ENCODE measurements at regions not wholly inside any gene's neighbourhood (a gene's known extent, or its start where the extent isn't known, plus 50 kb on each side); places are given as distances from the start of the nearest gene placed in this dataset.
"Not testable (repeated sequence)": the region's sequence is repeated elsewhere in the genome, so short reads cannot be mapped to it uniquely, and the experiment has no call there.

DNA sequence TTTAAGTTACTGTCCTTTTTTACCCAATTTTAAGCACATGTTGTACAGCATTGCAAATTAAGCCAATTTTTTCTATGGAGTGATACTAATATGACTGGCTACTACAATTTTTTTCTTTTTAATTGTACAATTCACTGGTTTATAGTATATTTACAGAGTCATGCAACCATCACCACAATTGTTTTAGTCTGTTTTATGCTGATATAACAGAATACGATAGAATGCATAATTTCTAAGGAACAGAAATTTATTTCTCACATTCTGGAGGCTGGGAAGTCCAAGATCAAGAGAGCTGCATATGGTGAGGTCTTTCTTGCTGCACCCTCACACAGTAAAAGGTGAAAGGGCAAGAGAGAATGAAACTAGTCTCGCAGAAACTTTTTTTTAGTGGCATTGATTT is 125.3 kb downstream of the GLUD2 start:
- H3K4me3 ChIP-seq (ENCODE audit: low read length) = no peak overlapping the region
- DNase-seq (ENCODE audit: low read depth, low spot score) = no peak
- H3K36me3 ChIP-seq (ENCODE audit: control insufficient read depth, insufficient read depth, low read length) = no peaks in the 10 kb centered on the region
- WGBS (ENCODE audit: insufficient coverage, insufficient read length) = no CpG with 5 or more reads among the region's 2 CpGs
- H3K27me3 ChIP-seq (ENCODE audit: control insufficient read depth, insufficient read depth, low read length) = no peaks in the 10 kb centered on the region
- no peaks in the 10 kb centered on the region for H3K9me3 ChIP-seq (ENCODE audit: control insufficient read depth, insufficient read depth, low read length)
- H3K4me1 ChIP-seq (ENCODE audit: control insufficient read depth, insufficient read depth, low read length) = no peaks in the 10 kb centered on the region
- H3K27ac ChIP-seq (ENCODE audit: low read length) = no peak overlapping the region

DNA sequence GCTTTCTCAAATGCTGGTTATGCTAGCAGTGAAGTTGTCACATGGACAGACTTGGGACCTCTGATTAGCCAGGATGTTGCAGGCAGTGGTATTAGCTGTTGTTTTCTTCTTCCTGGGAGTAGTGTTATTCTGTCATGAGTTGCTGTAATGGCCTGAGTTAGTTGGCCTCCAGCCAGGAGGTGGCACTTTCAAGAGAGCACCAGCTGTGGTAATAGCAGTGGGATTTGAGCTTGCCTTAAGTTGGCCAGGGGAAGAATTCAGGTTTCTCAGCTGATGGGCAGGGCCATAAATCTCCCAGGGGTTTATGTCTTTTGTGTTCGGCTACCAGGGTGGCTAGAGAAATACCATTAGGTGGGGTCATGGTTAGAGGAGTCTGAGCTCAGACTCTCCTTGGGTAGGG is 132.6 kb downstream of the GLUD2 start:
- Histone ChIP-seq H3K36me3 (ENCODE audit: control insufficient read depth, insufficient read depth, low read length) (no peaks in the 10 kb centered on the region), H3K4me3 (ENCODE audit: low read length) (no peak overlapping the region), H3K9me3 (ENCODE audit: control insufficient read depth, insufficient read depth, low read length) (no peaks in the 10 kb centered on the region), H3K27me3 (ENCODE audit: control insufficient read depth, insufficient read depth, low read length) (no peaks in the 10 kb centered on the region), H3K27ac (ENCODE audit: low read length) (no peak overlapping the region), H3K4me1 (ENCODE audit: control insufficient read depth, insufficient read depth, low read length) (no peaks in the 10 kb centered on the region)
- DNase-seq (ENCODE audit: low read depth, low spot score) = no peak
- WGBS (ENCODE audit: insufficient coverage, insufficient read length) = no CpG with 5 or more reads among the region's 1 CpG

DNA sequence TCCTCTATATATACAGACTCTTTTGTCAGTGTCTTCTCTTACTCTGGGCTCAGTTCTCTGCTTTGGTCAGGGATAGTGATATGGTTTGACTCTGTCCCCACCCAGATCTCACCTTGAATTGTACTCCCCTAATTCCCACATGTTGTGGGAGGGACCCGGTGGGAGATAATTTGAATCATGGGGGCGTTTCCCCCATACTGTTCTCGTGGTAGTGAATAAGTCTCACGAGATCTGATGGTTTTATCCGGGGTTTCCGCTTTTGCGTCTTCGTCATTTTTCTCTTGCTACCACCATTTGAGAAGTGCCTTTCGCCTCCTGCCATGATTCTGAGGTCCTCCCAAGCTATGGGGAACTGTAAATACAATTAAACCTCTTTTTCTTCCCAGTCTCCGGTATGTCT is 144.4 kb downstream of the GLUD2 start:
- Histone ChIP-seq H3K36me3 (ENCODE audit: control insufficient read depth, insufficient read depth, low read length) (no peaks in the 10 kb centered on the region), H3K27ac (ENCODE audit: low read length) (no peak overlapping the region), H3K4me3 (ENCODE audit: low read length) (no peak overlapping the region), H3K4me1 (ENCODE audit: control insufficient read depth, insufficient read depth, low read length) (no peaks in the 10 kb centered on the region), H3K27me3 (ENCODE audit: control insufficient read depth, insufficient read depth, low read length) (no peaks in the 10 kb centered on the region), H3K9me3 (ENCODE audit: control insufficient read depth, insufficient read depth, low read length) (no peaks in the 10 kb centered on the region)
- no CpG with 5 or more reads among the region's 10 CpGs for WGBS (ENCODE audit: insufficient coverage, insufficient read length)
- DNase-seq (ENCODE audit: low read depth, low spot score) = no peak

DNA sequence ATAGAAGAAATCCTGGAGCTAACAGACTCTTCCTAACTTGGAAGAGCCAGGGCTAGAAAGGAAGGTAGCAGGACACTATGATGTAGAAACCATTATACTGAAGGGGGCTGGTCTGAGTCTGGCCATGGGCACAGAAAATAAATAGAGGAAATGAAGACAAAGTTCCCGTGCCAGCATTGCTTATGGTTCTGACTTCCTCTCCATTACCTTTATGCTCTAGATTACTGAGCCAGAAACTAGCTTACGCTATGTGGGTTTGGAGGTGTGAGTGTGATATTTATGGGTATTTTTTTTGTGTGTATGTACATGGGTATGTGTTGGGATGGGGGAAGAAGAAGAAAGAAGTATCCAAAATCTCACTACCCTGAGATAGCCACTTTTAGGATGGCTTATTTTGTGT is 148.3 kb downstream of the GLUD2 start:
- no CpG with 5 or more reads among the region's 2 CpGs for WGBS (ENCODE audit: insufficient coverage, insufficient read length)
- no peak overlapping the region for H3K27ac ChIP-seq (ENCODE audit: low read length)
- H3K4me1 ChIP-seq (ENCODE audit: control insufficient read depth, insufficient read depth, low read length) = no peaks in the 10 kb centered on the region
- H3K27me3 ChIP-seq (ENCODE audit: control insufficient read depth, insufficient read depth, low read length) = no peaks in the 10 kb centered on the region
- no peaks in the 10 kb centered on the region for H3K36me3 ChIP-seq (ENCODE audit: control insufficient read depth, insufficient read depth, low read length)
- H3K4me3 ChIP-seq (ENCODE audit: low read length) = no peak overlapping the region
- H3K9me3 ChIP-seq (ENCODE audit: control insufficient read depth, insufficient read depth, low read length) = no peaks in the 10 kb centered on the region
- DNase-seq (ENCODE audit: low read depth, low spot score) = no peak

DNA sequence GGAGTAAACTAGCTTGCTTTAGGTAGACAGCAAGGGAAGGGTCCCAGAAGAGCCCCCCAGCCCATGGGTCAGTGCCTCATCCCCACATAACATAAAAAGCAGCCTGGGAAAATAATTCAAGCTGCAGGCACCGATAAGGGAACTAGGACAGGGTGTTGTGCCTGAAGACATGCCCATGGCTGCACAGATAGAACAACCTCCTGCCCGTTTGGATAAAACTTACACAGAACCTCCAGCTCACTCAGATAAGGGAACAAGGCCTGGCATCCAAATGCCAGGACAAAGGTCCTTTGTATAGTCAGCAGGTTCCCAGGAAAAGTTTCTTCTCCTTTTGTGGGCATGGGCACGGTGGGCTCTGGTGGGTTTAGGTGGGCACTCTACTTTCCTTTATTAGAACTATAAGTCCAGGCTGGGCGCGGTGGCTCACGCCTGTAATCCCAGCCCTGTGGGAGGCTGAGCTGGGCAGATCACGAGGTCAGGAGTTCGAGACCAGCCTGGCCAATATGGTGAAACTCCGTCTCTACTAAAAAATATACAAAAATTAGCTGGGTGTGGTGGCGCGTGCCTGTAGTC is 149.5 kb downstream of the GLUD2 start:
- not testable (repeated sequence) for H3K27ac ChIP-seq (ENCODE audit: low read length); H3K9me3 ChIP-seq (ENCODE audit: control insufficient read depth, insufficient read depth, low read length); DNase-seq (ENCODE audit: low read depth, low spot score); H3K4me1 ChIP-seq (ENCODE audit: control insufficient read depth, insufficient read depth, low read length); H3K27me3 ChIP-seq (ENCODE audit: control insufficient read depth, insufficient read depth, low read length); H3K4me3 ChIP-seq (ENCODE audit: low read length); H3K36me3 ChIP-seq (ENCODE audit: control insufficient read depth, insufficient read depth, low read length)
- no CpG with 5 or more reads among the region's 11 CpGs for WGBS (ENCODE audit: insufficient coverage, insufficient read length)

DNA sequence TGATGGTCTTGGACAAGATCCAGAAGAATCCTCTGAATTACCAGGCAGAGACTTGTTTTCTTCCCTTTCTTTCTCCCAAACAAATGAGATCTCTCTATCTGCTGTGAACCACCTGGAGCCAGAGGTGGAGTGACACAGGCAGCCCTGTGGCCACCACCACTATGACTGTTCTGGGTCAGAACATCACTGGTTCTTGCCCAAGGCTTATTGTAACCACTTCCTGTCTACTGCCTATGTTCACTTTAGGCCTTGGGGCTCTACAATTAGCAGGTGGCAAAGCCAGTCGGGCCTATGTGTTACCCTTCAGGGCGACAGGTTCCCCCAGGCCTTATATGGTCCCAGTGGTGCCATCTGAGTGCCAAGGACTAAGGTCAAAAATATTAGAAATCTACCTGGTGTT is 161.2 kb downstream of the GLUD2 start:
- H3K27ac ChIP-seq (ENCODE audit: low read length) = no peak overlapping the region
- H3K4me3 ChIP-seq (ENCODE audit: low read length) = no peak overlapping the region
- H3K4me1 ChIP-seq (ENCODE audit: control insufficient read depth, insufficient read depth, low read length) = no peaks in the 10 kb centered on the region
- H3K27me3 ChIP-seq (ENCODE audit: control insufficient read depth, insufficient read depth, low read length) = no peaks in the 10 kb centered on the region
- H3K9me3 ChIP-seq (ENCODE audit: control insufficient read depth, insufficient read depth, low read length) = no peaks in the 10 kb centered on the region
- no peak for DNase-seq (ENCODE audit: low read depth, low spot score)
- no peaks in the 10 kb centered on the region for H3K36me3 ChIP-seq (ENCODE audit: control insufficient read depth, insufficient read depth, low read length)
- WGBS (ENCODE audit: insufficient coverage, insufficient read length) = no CpG with 5 or more reads among the region's 2 CpGs

DNA sequence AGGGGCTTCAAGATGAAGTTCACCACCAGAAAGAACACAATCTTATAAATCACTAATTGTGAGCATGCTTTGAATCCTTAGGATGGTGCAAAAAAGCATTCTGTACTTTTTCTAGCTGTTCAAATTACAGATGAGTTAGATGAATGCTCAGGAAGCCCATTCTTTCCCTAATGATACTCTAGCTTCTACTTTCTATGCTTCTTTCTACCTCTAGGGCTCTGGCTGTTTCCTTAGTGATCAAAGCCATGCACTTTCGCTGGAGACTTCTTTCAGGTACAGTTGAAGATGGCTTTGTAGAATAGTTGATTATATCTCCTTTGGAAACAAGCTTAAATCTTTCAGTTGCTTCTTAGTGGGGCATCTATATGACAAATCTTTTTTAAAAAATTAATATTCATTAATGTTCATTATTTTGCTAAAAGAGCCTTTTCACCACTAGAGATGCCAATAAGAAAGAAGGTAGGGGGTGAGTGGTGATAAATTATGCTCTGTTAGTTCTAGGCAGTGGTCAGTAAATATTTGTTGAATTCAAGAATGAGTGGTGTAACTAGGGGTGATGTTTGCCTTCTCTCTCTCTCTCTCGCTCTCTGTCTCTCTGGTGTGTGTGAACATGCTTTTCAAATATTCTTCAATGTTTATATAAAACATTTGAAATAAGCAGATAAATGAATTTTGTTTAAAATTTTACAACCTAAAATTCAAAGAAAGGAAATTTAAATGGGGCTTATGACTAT is 169.4 kb downstream of the GLUD2 start:
- Histone ChIP-seq H3K36me3 (ENCODE audit: control insufficient read depth, insufficient read depth, low read length) (no peaks in the 10 kb centered on the region), H3K27me3 (ENCODE audit: control insufficient read depth, insufficient read depth, low read length) (no peaks in the 10 kb centered on the region), H3K27ac (ENCODE audit: low read length) (no peak overlapping the region), H3K4me3 (ENCODE audit: low read length) (no peak overlapping the region), H3K4me1 (ENCODE audit: control insufficient read depth, insufficient read depth, low read length) (no peaks in the 10 kb centered on the region), H3K9me3 (ENCODE audit: control insufficient read depth, insufficient read depth, low read length) (no peaks in the 10 kb centered on the region)
- DNase-seq (ENCODE audit: low read depth, low spot score) = no peak
- WGBS (ENCODE audit: insufficient coverage, insufficient read length) = no CpG with 5 or more reads among the region's 2 CpGs

DNA sequence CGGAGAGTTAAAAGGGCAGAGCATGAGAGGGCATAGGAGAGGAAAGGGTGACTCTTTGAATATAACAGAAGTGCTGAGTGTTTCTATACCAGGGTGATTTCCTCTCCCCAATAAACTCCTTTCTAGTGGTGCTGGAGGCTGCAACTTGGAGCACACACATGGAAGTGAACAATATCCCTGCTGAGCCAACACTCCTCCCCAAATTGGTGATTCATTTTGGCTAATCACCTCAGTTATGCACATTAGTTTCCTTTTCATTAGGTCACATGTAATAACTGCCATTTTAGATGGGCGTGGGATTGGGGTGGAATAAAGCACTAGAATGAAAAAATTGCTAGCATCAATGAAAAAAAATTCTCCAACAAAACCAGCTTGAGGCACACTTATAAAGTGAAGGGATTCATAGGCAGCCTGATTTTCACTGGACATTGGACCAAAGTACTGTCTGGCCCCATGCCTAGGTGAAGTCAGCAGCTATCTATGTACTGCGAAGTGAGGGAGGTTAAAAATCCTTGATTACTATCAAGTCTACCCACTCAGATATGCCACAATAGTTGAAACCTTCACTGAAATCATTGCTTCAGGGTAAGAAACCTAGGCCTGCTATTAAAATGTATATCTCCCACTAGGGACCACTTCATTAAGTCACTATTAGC is 174.0 kb downstream of the GLUD2 start:
- Histone ChIP-seq H3K9me3 (ENCODE audit: control insufficient read depth, insufficient read depth, low read length) (no peaks in the 10 kb centered on the region), H3K36me3 (ENCODE audit: control insufficient read depth, insufficient read depth, low read length) (no peaks in the 10 kb centered on the region), H3K4me1 (ENCODE audit: control insufficient read depth, insufficient read depth, low read length) (no peaks in the 10 kb centered on the region), H3K27me3 (ENCODE audit: control insufficient read depth, insufficient read depth, low read length) (no peaks in the 10 kb centered on the region), H3K4me3 (ENCODE audit: low read length) (no peak overlapping the region), H3K27ac (ENCODE audit: low read length) (no peak overlapping the region)
- no peak for DNase-seq (ENCODE audit: low read depth, low spot score)
- WGBS (ENCODE audit: insufficient coverage, insufficient read length) = no CpG with 5 or more reads among the region's 3 CpGs

DNA sequence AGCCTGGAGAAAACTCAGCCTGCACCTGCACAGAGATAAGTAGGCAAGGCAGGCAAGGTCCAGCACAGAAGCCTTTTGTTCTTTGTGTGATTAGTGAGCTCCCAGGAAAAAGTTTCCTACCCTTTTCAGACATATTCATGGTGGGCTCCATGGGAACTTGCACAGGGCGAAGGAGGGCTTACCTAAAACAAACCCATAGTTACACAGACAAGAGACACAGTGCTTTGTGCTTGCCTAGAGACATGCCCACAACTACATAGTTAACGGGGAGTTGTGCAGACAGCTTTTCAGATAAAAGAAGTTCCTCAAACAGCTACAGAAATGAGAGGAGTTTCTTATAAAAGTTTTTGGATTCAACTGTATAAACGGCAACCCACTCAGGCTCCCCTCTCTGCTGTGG is 180.5 kb downstream of the GLUD2 start:
- Histone ChIP-seq H3K9me3 (ENCODE audit: control insufficient read depth, insufficient read depth, low read length) (no peaks in the 10 kb centered on the region), H3K27me3 (ENCODE audit: control insufficient read depth, insufficient read depth, low read length) (no peaks in the 10 kb centered on the region), H3K4me3 (ENCODE audit: low read length) (no peak overlapping the region), H3K4me1 (ENCODE audit: control insufficient read depth, insufficient read depth, low read length) (no peaks in the 10 kb centered on the region), H3K27ac (ENCODE audit: low read length) (no peak overlapping the region), H3K36me3 (ENCODE audit: control insufficient read depth, insufficient read depth, low read length) (no peaks in the 10 kb centered on the region)
- no peak for DNase-seq (ENCODE audit: low read depth, low spot score)
- WGBS (ENCODE audit: insufficient coverage, insufficient read length) = no CpG with 5 or more reads among the region's 3 CpGs

DNA sequence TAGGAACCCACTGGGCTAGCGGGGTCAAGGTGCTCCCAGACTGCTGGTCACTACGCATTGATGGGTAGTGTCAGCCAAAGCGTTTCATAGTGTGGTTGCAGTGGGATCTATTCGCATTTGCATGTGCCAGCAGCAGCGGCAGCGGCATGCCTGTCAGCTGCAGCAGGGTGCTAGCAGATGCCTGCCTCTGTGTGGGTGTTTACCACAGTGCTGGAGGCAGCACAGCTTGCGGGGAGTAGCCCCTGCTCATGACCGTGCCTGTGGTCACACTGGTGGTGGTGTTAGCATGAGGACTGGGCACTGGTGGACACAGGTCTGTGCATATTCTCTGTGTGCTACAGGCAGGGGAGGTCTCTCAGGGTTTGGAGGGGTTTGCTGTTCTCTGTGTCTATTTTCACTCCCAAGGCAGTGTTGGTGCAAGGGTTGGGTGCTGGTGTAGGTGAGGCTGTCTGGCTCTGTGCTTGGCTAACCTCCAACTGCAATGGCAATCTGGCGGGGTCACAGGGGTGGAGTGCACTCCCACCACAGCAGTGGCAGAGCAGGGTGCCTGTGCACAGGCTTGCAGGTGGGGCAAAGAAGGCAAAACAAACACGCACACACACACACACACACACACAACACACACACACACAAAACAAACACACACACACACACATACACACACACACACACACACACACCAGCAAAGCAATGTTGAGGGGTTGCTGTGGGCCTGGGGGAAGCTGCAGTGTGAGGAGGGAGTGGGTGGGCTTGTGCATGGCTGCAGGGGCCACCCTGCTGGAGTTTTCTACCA is 184.4 kb downstream of the GLUD2 start:
- no peak for DNase-seq (ENCODE audit: low read depth, low spot score)

More for the DNA sequence above, 184.4 kb downstream of the GLUD2 start:
- H3K4me1 ChIP-seq (ENCODE audit: control insufficient read depth, insufficient read depth, low read length) = no peaks in the 10 kb centered on the region
- no peaks in the 10 kb centered on the region for H3K27me3 ChIP-seq (ENCODE audit: control insufficient read depth, insufficient read depth, low read length)
- H3K9me3 ChIP-seq (ENCODE audit: control insufficient read depth, insufficient read depth, low read length) = no peaks in the 10 kb centered on the region
- H3K27ac ChIP-seq (ENCODE audit: low read length) = no peak overlapping the region
- no CpG with 5 or more reads among the region's 10 CpGs for WGBS (ENCODE audit: insufficient coverage, insufficient read length)
- no peak overlapping the region for H3K4me3 ChIP-seq (ENCODE audit: low read length)
- H3K36me3 ChIP-seq (ENCODE audit: control insufficient read depth, insufficient read depth, low read length) = no peaks in the 10 kb centered on the region
